HTR-8/SVneo (cell line): ENCODE measurements at regions not wholly inside any gene's neighbourhood (a gene's known extent, or its start where the extent isn't known, plus 50 kb on each side); places are given as distances from the start of the nearest gene placed in this dataset.

Experiments used
- DNase-seq: peaks from one replicate; pipeline ENCODE4 v3.0.0; 2011; ENCODE audit warnings: low spot score, mixed read lengths; ENCODE audit not compliant: insufficient read length
- FAIRE-seq: peaks from 2 replicates; lab custom pipeline; 2011; peaks lifted over from hg19 to GRCh38; lab: Jason Lieb, UNC

DNA sequence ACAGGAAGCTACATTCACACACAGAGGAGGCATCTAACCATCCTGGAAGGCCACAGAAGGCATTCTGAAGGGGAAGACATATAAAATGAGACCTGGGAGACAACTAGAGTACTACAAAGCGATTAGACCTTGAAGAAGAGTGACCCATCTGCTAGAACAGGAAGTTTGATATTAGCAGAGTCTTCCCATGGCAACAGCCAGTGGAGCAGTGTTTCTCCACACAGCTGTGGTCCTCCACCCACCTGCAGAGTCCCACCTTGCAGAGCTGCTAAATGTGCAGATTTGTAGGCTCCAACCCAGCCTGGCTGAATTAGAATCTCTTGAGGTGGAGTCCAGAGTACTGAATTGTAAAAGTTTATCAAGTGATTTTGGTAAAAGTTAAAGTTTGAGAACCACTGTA is 267.0 kb downstream of the CETN3 start:
- FAIRE-seq = no peak
- no peak for DNase-seq

DNA sequence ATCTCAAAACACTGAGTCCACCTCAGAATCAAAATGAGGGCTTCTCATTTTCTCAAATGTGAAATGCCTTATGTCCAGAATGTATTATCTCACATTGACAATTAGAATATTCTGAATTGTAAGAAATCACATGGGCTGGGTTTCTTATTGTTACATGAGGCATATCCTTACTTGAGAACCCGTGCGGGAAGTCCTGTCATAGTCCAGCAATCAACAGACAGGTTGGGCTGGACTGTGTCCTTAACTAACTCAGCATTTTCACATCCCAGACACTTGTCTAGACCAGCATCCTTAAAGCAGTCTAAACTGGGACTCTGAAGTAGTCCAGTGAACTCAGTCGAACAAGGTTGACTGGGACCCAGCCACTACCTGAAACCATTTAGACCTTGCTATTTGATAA is 267.6 kb downstream of the CETN3 start:
- FAIRE-seq = no peak

DNA sequence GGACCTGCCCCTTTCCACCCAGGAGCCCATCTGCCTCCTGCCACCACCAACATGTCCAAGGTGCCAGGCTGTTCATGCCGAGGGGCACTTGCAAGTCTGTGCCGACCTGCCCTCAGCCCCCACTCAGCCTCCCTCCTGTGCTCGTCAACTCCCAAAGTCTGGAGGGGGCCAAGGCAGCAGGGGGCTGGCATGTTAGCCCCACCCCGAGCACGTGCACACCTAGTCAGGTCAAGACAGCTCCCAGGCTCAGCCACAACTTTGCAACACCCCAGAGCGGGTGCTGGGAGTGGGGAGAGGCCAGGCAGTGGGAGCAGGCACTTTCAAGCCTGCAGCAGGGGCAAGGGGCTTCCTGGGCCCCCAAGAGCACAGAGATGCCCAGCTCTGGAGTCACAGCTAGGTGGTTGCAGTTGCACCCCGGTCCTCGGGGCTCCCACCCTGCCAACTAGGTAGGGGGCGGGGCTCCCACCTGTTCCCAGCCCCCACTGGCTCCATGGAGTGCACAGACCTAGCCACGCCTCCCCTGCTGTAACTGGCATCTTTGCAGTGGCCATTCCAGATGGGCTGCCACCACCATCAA is 272.5 kb downstream of the CETN3 start:
- FAIRE-seq = no peak
- DNase-seq = no peak

More for the DNA sequence above, 267.6 kb downstream of the CETN3 start:
- DNase-seq = no peak

DNA sequence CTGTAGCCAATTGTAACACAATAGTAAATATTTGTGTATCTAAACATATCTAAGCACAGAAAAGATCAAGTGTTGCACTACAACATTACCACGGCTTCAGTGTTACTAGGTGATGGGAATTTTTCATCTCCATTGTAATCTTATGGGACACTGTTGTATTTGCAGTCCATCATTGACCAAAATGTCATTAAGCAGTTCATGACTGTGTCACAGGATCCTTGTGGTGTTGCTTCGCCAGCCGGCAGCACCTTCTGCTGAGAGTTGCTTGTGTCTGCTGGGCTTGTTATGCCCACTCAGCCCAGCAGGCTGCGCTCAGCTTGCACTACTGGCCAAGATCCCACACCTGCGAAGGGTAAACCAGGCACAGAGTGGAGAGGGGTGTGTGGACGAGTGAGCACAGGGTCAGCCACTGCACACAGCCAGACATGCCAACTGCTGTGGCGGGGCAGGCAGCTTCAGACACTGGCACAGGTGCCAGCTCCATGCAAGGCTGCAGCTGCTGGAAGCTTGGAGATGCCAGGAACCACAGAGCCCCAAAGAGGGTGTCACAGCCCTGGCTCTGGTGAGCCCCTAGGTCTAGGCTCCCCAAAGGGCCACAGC is 273.7 kb downstream of the CETN3 start:
- no peak for FAIRE-seq
- DNase-seq = no peak

DNA sequence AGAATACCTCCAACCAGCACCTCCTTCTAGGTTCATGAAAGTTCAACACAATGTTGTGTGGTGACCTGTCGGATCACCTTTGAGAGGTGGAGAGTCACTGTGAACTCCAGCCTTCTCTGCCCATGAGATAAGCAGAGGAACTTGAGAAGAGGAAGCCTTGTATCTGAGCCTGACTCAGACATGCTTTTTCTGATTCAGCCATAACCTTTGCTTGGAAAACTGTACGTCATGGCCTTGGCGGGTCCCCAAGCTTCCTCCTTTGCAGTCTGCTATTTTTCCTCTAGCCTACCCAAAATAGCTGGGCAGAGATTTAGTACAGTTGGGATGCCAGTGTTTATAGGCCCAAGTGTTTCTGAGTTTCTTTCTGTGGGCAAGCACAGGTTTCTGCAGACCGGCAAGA is 274.7 kb downstream of the CETN3 start:
- FAIRE-seq (no peak), DNase-seq (no peak)

DNA sequence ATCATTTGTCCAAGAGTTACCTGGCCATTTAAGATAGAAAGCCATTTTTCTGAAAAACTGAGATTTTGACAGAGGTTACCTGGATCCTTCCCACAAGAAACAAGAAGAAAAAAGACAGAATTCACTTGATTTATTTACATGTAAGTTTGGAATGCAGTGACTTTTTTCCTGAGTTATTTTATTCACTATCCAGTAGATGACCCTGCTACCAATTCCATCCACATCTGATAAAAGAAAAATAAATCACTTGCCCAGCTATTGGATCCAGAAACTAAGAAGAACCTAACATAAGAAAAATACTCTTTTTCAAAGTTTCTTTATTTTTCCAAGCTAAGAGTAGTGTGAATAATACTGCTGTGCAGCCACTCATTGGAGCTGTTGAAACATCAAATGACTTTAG is 275.2 kb downstream of the CETN3 start:
- no peak for FAIRE-seq
- DNase-seq = no peak

DNA sequence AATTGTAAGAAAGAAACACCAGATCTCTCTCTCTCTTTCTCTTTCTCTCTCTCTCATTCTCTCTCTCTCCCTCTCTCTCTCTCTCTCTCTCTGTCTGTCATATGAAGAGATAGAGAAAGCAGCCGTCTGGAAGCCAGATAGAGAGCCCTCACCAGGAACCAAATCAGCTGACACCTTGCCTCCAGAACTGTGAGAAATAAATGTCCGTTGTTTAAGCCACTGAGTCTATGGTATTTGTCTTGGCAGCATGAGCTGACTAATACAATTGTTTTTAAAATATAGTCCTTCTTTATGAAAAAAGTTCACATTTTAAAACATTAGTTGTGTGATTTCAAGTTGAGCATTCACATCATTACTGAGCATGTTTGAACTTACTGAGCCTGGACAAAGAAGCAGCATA is 275.6 kb downstream of the CETN3 start:
- DNase-seq (no peak), FAIRE-seq (no peak)

DNA sequence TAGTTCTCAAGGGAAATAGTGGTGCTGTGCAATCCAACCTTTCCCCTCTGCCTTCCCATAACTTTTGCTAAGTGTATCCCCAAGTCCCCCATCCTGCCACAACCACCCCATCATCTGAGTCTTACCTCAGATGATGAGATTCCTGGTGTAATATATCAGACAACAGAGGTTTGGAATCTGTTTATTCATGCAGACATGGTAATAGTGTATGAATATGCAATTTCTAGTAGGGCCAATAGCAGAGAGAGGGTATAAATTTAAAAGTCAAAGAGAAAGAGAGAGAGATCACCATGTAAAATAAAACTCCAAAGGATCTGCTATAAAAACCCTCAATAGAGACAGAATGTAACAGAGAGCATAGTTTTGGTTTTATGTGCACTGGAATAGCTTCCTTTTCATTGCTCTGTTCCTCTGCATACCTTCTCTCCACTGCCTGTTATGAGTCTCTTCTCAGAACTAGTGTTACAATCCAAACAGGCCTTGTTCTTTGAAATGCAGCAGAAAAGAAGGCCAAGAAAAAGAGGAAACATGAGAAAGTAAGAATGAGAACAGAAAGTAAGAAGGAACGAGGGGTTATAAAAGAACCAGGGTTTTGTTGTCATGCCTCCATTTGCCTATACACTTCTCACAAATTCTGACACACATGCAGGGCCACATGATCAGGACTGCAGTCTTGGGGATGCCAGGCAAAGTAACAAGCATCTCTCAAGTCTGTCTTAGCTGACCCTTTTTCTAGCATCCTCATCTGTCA is 278.0 kb downstream of the CETN3 start:
- no peak for DNase-seq
- no peak for FAIRE-seq

DNA sequence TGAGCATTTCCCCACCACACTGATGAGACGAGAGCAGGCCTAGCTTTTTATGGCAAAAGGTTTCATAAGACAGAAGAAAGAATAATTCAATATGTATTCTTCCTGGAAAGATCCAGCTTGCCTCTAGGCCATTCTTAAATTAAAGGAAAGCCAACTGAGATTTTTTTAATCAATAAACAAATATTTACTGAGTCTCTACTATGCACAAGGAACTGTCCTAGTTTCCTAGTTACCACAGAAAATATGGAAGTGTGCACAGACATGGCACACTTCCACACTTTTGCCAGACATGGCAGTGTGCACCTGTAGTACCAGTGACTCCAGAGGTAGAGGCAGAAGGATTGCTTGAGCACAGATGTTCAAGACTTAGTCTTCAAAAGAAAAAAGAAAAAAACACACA is 281.0 kb downstream of the CETN3 start:
- no peak for FAIRE-seq
- no peak for DNase-seq

DNA sequence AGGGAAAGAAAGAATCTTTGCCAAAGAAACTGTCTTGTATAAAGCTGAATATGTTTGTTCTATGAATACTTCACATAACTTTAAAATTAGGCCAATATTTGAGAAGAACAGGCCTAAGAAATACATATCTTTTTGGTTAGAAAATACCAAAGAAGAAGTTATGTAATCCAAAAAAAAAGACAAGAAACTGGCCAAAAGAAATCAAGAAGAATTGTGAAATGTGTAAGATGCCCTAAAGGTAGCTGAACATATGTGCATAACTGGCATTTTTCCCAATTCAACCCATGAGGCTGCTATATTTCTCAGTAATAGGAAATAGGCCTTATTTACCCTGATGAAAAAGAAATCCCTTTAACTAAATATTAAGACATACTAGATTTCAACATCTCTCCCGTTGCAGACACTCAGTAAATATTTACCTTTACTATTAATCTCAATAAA is 290.0 kb downstream of the CETN3 start:
- no peak for DNase-seq
- FAIRE-seq = no peak

DNA sequence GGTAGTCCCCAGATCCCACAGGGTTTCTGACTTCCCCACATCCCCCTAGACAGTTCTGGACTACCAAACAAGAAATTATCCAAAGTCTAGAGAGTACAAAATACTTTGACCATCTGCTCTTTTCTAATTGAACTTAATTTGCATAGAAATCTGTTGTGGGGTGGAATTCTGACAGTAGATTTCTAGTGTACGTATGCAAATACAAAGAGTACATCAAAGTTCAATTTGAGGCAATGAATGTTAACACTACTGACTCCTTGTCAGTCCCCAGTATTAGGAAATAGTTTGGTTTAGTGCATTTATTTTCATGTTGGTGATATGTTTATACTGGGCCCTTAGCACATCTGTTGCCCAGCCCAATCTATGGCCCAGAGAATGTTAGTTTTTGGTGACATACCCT is 292.6 kb downstream of the CETN3 start:
- DNase-seq = no peak
- FAIRE-seq = no peak

DNA sequence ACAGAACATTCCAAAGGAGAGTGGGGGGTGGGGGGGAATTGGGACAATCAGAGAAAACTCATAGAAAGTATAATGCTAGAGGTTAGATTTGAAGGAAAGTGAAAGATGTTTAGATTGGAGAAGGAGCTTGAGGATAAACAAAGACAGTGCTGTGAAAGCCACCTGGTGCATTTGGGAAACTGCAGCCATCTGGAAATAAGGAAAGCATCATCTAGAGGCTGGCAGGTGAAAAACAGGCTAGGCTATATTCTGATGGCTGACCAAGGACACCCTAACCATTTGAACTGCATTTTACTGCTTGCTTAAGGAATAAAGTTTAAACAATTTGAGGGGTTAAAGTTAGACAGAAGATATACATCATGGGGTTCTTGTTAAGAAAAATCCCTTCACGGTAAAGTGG is 296.4 kb downstream of the CETN3 start:
- FAIRE-seq (no peak), DNase-seq (no peak)

DNA sequence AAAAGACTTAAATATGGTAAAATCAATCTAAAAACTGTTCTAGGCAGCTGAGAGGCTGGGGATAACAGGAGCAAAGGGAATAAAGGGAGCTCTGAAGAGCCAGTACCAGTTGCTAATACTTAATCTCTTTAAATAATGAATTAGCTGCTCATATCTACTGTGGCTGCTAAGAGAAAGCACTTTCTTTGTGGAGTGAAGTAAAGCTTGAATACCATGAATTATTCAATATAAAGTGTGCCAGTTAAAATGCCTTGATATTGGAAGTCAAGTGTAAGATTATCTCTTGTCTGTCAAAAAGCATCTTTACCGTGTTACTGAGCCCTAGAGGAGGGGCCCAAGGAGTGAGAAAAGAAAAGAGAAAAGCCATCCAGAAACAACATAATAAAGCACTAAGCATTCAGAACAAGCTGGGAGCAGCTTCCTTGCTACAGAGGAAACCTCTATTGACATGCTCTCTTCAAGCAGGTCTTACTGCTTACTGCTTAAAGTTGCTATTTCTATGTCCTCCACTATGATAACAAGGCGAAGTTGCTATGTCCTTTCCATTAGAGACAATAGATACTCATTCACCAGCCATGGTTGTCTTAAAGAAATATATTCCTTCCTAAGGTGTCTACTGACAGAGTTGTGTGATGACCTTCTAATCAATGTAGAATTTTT is 297.4 kb downstream of the CETN3 start:
- DNase-seq (no peak), FAIRE-seq (no peak)

DNA sequence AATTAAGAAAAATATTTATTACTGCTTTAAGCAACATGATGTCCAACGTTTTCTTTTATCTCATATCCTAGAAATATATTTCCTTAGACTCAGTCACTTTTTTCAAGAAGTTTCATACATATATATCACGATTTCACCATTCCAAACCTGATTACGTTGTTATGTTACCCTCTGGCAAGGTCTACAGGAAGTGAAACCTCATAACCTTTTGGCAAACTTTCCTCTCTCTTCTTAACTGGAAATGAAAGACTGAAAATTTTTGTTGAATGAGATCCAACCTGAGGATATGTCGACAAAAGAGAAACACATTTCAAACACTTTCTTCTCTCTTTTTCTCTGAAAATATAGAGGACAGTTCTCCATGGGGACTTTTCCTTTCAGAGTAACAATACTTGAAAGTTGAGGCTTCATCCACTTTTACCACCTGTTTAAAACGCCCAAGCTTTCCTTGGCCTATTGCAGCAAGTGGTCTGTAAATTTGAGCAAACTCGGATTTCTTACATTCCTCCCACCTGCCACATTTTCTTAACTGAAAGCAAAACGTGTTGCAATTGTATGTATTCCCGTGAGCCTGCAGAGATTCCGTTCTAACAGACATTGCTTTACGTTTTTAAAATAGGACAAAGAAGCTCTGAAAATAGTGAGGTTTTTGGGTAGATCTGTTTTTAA is 298.1 kb downstream of the CETN3 start:
- no peak for DNase-seq
- no peak for FAIRE-seq

DNA sequence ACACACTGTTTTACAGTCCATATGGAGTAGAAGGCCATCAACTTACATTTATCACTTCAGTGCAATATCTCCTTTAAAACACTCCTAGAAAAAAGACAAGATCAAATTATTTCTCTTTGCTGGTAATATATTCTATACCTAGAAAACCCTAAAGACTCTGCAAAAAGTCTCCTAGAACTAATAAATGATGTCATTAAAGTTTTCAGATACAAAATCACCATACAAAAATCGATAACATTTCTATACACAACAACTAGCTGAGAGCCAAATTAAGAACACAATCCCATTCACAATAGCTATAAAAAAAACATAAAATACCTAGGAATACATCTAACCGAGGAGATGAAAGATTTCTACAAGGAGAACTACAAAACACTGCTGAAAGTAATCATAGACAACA is 300.3 kb downstream of the CETN3 start:
- FAIRE-seq (no peak), DNase-seq (no peak)

DNA sequence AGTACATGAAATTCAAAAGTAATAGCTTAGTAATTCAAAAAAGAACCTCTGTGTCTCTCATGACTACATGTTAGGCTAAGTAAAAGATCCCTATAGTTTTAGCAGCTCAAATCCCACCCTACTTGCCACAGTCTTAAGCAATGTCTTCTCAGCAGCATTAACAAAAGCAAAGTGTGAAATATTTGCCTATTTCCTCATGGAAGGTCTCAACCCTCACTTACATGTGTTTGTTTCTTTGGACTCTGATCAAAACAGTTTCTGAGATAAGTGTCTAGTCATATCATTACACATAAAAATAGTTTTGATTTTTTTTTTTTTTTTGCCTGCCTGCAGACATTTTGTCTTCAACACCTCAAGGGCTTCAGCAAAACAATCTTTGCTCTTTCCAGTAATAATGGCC is 310.5 kb downstream of the CETN3 start:
- DNase-seq (no peak), FAIRE-seq (no peak)

DNA sequence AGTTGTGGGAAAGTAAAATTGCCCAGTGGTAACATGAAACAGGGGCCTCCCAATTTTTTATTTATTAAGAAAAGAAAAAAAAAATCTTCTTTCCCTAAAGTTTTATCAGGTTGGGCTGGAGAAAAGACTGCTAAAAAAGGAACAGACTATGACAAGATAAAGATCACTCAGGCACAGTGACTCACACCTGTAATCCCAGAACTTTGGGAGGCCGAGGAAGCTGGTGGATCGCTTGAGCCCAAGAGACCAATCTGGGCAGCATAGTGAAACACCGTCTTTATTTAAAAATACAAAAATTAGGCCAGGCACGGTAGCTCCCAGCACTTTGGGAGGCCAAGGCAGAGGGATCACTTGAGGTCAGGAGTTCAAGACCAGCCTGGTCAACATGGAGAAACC is 312.5 kb downstream of the CETN3 start:
- no peak for FAIRE-seq
- DNase-seq = no peak

DNA sequence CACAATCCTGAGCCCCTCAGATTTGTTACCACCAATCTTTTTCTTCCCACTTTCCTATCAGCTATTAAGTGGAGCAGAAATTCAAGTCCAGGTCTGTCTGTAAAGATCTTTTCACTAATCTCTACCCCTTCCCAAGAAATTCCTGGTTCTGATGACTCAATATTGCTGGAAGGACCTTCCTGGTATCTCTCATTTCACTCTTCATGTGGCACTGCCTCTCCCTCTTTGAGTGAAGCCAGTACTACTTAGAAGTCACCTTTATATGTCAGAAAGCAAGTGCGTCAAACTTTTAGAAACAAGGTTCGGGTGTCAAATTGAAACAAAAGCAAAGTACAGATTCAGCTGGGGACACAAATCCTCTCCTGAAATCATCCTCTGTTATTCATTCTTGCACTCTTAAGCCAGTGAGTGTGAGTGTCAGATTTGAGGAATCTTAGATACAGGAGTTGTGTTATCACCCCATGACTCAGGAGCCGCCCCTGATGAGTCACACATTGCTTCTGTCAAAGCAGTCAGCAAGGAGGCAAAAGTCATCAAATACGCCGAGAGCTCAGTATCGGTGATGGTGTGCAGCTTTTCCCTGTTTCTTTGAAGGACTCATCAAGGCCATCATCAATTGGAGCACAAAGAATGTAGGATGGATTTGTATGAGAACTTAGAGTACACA is 313.0 kb downstream of the CETN3 start:
- peak; percentile 74 for FAIRE-seq
- DNase-seq = peak; percentile 22

DNA sequence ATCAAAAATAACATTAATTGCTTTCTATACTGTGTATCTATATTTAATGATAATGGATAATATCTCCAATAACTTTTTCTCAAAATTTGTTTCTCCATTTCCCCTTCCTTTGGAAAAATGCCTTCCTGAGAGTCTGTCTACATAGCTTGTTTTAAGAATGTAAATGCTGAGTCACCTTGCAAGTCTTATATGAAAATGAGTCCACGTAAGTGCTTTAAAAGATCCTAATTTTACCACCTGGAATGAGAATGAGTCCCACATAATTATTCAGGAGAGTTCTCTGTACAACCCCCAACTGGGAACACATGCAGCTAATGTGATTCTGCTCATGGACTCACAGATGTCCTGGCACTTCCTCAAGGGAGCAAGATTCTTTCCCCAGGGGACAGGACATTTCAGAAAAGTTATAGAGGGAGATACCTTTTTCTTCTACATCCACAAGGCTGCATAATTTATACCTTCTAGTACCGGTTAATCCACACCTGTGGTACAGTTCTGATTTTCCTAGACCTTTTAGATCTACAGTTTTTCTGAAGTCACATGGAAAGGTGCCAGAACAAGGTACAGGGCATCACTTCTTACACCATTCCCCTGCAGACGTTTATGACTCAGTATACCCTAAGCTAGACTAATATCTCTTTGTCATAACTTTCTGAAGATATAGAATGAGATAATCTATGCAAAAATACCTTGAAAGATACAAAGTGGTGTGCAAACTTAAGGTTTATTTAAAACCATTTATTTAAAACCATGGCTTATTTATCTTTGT is 314.1 kb downstream of the CETN3 start:
- FAIRE-seq = no peak

More for the DNA sequence above, 314.1 kb downstream of the CETN3 start:
- DNase-seq = no peak
